ENCODE measurements at regions not wholly inside any gene's neighbourhood (a gene's known extent, or its start where the extent isn't known, plus 50 kb on each side); places are given as distances from the start of the nearest gene placed in this dataset.
"Not testable (repeated sequence)": the region's sequence is repeated elsewhere in the genome, so short reads cannot be mapped to it uniquely, and the experiment has no call there.

DNA sequence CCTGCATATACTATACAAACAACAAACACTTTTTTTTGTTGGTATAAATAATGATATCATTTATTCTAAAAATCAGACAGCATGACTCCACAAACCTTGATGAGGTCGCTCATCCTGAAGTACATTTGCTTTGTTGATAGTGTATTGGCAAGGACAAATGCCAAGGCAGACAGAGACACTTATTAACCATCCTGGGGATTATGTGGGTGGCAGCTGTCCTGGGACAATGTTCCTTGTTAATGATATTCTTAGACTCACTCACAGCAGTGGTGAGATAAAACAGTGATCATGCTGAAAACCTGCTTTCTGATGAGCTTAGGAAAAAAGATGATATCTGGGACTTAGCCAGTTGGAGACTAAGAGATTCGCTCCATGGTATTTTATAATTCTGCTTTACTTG, 85.4 kb upstream of the OGFRL1 start:
- DNase-seq (ENCODE audit: low spot score) = no peak

DNA sequence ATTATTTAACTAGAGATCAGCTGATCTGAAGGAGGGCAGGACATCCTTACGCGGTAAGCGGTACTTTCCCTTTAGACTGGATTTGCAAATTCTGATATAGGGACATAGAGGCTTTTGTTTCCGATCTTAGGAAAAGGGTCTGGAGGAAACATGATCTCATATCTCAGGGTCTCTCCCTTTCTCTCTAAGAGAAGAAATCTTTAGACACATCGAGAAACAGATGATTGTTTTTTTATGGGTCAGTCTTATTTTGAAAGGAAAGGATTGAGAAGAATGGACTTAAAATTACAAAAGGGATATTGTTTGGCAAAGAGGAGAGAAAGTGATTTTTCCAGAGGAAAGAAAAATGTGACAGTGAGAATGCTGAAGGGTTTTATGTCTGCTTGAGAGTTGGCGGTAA, 83.9 kb upstream of the OGFRL1 start:
- DNase-seq (ENCODE audit: low spot score) = no peak

- peak; percentile 22 for DNase-seq (ENCODE audit: low spot score)
These were observed 83.2 kb upstream of the OGFRL1 start for GRCh38 chr6:71205336-71205956.

DNA sequence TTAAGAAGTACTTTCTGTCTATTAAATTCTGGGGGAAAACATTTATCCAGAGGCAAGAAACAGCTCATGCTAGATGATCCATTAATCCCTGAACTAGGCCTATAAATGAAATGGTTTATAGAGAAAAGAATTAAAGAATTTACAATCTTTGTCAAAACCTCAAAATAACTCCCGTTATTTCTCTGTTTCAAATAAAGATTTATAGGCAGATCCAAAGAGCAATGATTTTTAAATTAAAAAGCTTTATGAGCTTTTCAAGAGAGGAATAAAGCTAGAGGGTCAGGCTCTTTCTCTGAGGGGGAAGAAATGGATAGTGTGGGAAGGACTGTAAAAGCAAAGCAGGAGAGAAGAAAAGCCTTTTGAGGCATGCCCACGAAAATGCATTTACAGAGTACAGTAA, 82.5 kb upstream of the OGFRL1 start:
- no peak for DNase-seq (ENCODE audit: low spot score)

DNA sequence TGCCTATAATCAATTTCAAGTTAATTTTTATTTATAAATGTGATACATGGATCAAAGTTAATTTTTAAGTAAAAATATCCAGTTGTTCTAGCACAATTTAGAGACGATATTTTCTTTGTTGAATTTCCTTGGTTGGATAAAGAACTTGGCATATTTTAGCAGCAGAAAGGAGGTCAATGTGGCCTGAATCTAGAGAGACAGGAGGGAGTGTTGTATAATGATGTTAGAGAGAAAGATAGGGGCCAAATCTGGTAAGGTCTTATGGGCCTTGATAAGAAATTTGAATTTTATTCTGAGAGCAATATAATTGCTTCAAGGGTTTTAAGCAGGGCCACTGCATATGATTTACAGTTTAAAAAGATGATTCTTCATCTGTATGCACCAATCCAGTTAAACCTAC, 79.4 kb upstream of the OGFRL1 start:
- DNase-seq (ENCODE audit: low spot score) = no peak

DNA sequence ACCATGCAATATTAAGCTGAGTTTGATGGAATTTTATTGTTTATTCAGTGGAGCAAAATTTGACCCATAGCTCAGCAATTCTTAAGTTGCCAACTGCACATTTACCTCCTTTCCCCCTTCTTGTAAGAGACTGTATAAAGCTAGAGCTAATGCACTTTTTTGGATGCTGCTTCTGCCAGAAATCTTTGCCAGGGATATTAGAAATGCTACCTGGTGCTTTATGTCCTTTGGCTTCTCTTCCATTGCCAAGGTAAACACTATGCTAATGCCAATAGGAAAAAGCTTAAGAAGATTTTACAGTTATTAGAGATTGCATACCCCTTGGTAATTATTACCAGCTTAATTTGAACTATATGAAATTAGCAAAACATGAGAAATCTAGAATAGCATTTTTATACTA, 79.0 kb upstream of the OGFRL1 start:
- DNase-seq (ENCODE audit: low spot score) = no peak

GRCh38 chr6:71211799-71212198, 76.8 kb upstream of the OGFRL1 start:
- no peak for DNase-seq (ENCODE audit: low spot score)

- no peak for DNase-seq (ENCODE audit: low spot score)
These were observed 68.1 kb upstream of the OGFRL1 start for GRCh38 chr6:71220466-71220865.

DNA sequence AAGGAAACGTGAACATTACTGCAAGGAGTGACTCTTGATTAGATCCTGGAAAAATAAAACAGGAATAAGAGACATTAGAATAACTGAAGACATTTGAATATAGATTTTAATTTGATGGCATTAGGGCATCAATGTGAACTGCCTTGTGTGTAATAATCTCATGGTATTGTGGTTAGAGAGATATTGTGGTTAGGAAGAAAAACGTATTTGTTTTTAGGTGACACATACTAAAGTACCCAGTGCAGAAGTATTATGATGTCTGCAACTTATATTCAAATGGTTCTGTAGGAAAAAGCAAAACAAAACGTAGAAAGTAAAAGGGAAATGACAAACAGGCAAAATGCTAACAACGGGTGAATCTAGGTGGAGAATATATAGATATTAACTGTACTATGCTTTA, 65.9 kb upstream of the OGFRL1 start:
- DNase-seq (ENCODE audit: low spot score) = no peak

- peak; percentile 20 for DNase-seq (ENCODE audit: low spot score)
These were observed 64.6 kb upstream of the OGFRL1 start for GRCh38 chr6:71224011-71224410.

GRCh38 chr6:71226151-71226550, 62.5 kb upstream of the OGFRL1 start:
- DNase-seq (ENCODE audit: low spot score) = no peak

DNA sequence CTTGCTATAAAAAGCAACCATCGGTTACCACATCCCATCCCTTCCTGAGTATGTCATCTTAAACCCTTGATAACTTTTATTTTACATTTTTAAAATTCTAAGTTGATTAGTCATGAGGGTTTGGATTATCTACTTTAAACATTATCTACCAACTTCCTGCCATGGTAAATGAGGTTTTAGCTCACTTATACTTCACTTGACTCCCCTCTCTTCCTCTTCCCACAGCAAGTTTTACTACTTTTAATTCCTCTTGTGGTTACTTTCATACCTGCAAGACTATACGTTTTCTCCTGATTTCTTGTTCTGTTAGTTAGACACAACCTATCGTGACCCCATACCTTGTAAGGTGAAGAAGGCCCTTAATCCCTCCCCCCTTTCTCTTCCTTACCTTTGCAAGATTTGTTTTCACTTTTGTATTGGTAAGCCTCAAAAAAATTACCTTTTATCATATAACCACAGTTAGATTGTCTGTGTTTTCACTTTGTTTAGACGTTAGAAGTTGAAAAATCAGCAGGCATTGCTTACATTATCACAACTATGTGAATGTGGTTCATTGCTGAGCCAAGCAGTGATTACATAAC, 60.1 kb upstream of the OGFRL1 start:
- DNase-seq (ENCODE audit: low spot score) = peak; percentile 87

- DNase-seq (ENCODE audit: low spot score) = no peak
These were observed 59.1 kb upstream of the OGFRL1 start for GRCh38 chr6:71229477-71229876.

GRCh38 chr6:71232890-71233289, 55.7 kb upstream of the OGFRL1 start:
- DNase-seq (ENCODE audit: low spot score) = not testable (repeated sequence)

GRCh38 chr6:71236926-71237434, 51.6 kb upstream of the OGFRL1 start:
- no peak for DNase-seq (ENCODE audit: low spot score)

- peak; percentile 14 for DNase-seq (ENCODE audit: low spot score)
These were observed 50.3 kb upstream of the OGFRL1 start for GRCh38 chr6:71238351-71238750.
